H4 (cell line): ENCODE measurements at regions not wholly inside any gene's neighbourhood (a gene's known extent, or its start where the extent isn't known, plus 50 kb on each side); places are given as distances from the start of the nearest gene placed in this dataset.

Experiments
- DNase-seq: peaks from one replicate; pipeline ENCODE4 v3.0.0-alpha.2; 2015; ENCODE audit warnings: low spot score

- DNase-seq, result no peak
Observed at GRCh38 chr20:51266353-51266752, 243.4 kb upstream of the KCNG1 start.

DNA sequence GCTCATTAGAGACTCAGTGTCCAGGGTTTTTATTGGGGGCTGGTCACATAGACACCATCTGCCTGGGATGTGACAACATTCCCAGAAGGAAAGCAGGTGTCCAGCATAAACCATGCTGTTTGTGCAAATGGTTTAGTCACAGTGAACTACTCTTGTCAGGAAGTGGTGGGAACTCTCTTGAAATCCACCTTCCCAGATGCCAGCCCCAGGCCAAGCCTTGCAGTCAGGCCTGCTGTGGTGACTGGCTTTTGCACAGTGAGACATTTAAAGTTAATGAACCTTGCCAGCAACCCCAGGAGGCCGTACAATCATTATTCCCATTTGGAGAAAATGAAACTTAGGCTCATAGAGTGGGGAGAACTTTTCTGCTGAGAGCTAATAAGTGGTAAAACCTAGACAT is 242.5 kb upstream of the KCNG1 start:
- no peak for DNase-seq

GRCh38 chr20:51262240-51262639 is 239.3 kb upstream of the KCNG1 start:
- DNase-seq, result no peak

DNA sequence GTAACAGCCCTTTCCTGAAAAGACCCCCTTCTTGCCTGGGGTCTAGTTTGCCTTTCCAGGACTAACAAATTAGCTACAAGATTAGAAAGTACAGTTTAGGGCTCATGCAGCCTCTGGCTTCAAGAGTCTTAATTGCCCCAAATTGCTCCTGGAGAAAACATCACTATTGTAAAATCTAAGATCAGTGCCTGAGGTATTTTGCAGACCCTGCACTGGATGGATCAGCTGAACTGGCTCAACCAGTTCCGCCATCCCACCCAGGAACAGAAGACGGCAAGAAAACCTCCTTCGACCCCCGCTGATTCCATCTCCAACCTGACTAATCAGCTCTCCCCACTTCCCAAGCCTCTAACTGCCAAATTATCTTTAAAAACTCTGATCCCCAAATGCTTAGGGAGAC is 236.5 kb upstream of the KCNG1 start:
- no peak for DNase-seq

GRCh38 chr20:51258582-51259165 is 235.8 kb upstream of the KCNG1 start:
- no peak for DNase-seq

GRCh38 chr20:51255417-51255816 is 232.5 kb upstream of the KCNG1 start:
- DNase-seq, result no peak

DNA sequence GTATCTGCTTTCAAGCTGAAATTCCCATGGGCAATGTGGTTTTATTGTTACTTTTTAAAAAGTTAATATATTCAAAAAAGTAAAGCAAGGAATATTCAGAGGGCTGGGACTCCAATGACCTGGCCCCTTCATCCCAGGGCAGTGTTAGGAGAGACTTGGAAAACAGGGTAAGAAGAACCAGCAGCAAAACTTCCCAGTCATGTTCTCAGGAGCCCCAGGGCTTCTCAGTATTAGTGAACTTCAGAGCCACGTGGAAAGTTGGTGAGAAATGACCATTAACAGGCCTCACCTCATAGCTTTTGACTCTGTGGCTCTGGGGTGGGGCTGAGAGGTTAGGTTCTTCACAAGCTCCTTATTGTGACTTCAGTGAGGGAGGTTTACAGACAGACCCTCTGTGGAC is 230.4 kb upstream of the KCNG1 start:
- no peak for DNase-seq

- DNase-seq, result no peak
Observed at GRCh38 chr20:51249781-51250180, 226.9 kb upstream of the KCNG1 start.

DNA sequence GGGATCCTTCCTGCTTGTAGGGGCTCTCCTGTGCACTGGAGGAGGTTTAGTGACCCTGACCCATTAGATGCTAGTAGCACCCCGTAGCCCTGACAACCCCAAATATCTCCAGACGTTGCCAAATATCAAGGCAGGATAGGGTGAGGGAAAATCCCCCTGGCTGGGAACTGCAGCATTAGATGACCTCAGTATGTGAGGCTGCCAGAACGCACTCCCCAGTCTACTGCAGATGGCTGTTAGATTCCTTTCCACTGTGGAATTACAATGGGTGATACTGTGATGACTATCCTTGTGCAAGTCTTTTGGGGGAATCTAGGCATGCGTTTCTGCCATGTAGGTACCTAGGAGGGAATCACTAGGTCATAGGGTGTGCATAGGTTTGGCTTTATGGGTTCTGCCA is 226.3 kb upstream of the KCNG1 start:
- no peak for DNase-seq

DNA sequence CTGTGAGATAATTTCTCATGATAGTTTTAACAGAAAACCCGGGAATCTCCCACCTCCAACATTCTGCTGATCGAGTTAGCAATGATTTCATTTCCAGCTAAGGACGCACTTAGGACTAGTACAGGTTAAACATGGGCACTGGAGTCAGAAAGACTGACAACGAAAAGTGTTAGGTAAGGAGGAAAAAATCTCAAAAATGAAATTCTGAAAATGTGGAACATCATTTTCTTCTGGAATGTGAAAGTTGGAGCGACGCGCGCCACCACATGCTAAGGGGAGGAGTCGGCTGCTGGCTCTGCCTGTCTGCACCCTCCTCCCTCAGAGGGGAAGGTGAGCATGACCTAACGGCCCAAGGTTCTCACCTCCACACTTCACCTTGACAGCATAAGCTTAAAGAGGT is 221.6 kb upstream of the KCNG1 start:
- DNase-seq, result no peak

- DNase-seq, result no peak
Observed at GRCh38 chr20:51238675-51239305, 215.9 kb upstream of the KCNG1 start.

GRCh38 chr20:51237791-51238190 is 214.9 kb upstream of the KCNG1 start:
- DNase-seq, result no peak

- no peak for DNase-seq
Observed at GRCh38 chr20:51237278-51237677, 214.4 kb upstream of the KCNG1 start.

DNA sequence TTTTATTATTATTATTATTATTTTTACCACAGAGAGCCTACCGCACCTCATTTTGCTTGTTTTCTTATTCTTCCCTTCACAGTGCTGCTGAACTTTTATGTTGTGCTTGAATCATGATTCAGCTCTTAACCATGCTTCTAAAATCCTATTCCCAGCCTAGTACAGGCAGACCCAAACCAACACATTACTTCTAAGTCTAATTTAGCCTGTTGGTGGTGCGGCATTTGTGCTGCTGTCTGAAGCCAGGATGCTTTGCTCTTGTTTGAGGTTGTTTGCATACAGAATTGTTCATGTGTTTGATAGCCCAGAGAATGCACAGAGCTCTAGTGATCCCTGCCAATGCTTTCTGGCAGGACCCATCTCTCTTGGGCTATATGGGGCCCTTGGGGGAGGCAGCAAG is 213.5 kb upstream of the KCNG1 start:
- no peak for DNase-seq

DNA sequence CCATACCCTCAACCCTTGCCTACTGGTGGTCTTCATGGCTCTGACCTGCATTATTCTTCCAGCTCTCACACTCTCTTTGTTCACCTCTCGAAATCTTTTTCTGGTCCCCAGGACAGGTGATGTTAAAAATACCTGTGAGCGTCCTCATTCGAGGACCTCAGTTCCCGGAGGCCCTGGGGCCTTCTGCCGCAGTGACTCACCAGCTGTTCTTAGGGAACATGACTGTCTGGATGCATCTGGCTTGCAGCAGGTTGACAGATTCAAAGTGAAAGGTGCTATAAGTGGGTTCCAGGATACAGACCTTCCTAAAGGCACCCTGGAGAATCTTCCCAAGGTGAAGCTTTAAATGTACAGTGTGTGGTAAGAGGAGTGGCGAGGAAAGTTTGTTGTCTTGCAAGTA is 210.4 kb upstream of the KCNG1 start:
- no peak for DNase-seq

DNA sequence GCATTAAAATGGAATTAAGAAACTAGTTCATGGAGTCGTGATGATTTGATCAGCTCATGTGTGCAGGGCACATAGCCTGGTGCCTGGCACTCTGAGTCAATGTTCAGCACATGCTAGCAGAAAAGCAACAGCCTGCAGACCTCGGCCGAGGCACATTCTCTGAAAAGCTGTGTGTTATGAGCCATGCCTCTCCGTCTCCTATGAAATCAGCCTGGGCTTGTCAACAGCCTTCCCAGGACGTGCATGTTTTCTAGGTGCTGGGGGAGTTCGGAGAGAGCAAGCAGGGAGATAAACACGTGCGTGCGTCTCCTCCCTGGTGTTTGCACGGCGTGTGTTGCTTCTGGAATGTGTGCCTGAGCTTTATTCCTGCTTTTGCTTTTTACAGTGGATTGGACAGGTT is 207.8 kb upstream of the KCNG1 start:
- no peak for DNase-seq

DNA sequence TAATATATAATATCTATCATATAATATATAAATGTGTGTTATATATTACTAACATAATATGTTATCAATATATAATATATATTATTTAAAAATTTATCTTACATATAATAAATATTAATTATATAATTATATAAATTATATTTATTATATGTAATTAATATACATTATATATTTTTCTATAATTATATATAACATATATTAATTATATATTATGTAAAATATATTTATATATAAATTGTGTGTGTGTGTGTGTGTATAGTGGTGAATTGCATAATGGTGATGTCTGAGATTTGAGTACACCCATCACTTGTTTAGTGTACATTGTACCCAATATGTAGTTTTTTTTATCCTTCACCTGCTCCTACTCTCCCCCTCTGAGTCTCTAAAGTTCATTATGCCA is 205.9 kb upstream of the KCNG1 start:
- DNase-seq, result no peak

- no peak for DNase-seq
Observed at GRCh38 chr20:51227744-51228143, 204.8 kb upstream of the KCNG1 start.

GRCh38 chr20:51223183-51223720 is 200.3 kb upstream of the KCNG1 start:
- no peak for DNase-seq

DNA sequence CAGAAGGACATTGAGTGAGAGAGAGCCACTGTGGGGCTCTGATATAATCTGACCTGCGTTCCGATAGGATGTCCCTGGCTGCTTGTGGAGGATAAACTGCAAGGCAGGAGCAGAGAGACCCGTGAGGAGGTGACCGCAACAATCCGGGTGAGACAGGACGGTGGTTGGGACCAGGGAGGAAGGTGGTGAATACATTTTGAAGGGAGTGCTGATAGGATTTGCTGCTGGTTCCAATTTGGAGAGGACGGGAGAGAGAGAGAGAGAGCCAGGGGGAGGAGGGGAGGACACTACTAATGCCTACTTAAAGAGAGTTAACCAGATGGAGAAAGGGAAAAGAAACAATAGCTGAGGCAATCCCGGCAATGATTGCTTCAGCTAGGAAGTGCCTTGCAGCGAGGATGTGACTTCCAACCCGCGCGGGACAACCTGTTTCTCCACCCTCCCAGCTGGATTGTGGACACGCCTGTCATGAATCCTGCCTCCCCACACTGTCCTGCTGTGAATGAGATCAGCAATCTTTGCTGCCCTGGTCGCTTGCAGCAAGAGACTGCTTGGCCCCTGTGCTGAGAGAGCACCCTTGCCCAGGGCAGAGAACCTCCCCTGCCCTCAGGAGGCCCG is 199.0 kb upstream of the KCNG1 start:
- peak; percentile 57 for DNase-seq

GRCh38 chr20:51221103-51221502 is 198.2 kb upstream of the KCNG1 start:
- DNase-seq, result no peak

DNA sequence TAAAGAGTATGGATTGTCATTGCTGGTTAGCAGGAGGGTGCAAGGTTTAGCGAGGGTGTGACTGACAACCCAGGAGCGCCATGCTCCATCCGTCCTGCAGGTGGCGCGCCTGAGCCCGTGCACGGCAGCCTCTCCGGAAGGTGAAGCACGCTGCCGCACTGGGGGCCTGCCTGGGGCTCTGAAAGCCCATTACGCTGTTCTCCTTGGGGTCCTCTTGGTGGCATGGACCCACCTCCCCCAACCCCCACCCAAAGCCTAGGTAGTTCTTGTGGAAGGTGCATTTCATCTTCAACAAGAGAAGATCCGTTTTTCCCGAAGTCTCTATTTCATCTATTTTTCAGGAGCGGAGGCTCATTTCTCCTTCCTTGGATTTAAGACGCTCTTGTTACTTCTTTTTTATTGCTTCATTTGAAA is 197.4 kb upstream of the KCNG1 start:
- no peak for DNase-seq

DNA sequence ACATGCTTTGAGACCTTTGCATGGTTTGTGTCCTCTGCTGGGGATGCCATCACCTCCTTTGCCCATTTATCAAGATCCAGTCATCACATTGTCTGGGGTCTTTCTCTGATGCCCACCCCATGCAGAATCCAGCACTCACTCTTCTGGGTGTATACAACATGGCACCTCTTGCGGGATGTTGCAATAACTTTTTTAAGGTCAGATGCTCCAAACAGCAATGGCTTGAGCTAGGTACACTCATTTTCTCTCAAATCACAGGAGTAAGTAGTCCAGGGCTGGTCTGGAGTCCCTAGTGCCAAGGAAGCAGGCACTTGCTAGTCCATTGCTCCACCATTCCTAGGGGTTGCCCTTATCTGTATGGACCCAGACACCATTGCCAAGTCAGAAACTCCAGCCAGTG is 196.6 kb upstream of the KCNG1 start:
- no peak for DNase-seq
